Ammon's horn (tissue), 1 donor: ENCODE measurements at regions not wholly inside any gene's neighbourhood (a gene's known extent, or its start where the extent isn't known, plus 50 kb on each side); places are given as distances from the start of the nearest gene placed in this dataset.
"Not testable (repeated sequence)": the region's sequence is repeated elsewhere in the genome, so short reads cannot be mapped to it uniquely, and the experiment has no call there.

Experiments used
- DNase-seq: peaks from one replicate; pipeline ENCODE4 v3.0.0-alpha.2; 2016; ENCODE audit warnings: low spot score

DNA sequence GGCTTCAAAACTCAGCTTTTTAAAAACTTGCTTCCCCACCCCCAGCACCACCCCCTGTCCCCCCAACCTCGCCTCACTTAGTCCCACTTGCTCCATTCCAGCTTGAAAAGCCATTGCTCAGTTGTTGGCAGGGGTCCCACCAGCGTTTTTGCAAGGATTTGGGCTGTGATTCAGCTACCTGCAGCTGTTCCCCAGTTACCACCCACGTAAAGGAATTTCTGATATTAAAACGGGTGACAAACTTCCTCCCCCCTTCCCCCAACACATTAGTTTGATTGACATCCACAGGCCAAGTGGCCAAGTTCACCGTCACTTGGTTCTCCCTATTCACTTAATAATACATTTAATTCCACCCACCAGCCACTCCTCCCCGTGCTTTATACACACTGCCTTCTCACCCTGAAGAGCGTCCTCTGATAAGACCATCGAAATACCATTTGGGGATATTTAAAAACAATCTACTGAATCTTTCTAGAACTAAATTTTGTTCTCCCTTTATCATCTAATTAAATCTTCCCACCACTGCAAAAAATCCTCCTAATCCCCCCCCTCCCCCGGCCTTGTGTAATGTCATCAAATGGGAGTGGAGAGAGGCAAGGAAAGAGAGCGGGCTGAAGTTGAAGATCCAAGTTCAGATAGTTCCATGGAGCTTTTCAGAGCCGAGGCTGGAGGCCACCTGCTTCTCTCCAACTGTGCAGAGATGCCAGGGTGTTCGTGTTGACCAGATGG is 55.1 kb downstream of the SOX9 start:
- DNase-seq = no peak

DNA sequence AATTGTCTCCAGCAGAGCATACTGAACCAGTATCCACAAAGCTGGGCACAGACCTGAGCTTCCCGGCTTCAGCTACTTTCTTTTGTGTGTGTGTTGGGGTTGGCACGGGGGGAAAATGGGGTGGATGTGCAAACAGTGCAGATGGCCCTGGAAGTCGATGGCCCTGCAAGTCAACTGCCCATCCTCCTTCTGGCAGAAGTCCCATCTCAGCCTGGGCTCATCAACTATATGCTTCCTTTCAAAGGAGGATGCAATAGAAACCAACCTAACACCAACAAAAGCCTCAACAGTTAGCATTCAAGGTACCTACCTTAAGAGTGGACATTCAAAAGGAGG is 55.7 kb downstream of the SOX9 start:
- no peak for DNase-seq

DNA sequence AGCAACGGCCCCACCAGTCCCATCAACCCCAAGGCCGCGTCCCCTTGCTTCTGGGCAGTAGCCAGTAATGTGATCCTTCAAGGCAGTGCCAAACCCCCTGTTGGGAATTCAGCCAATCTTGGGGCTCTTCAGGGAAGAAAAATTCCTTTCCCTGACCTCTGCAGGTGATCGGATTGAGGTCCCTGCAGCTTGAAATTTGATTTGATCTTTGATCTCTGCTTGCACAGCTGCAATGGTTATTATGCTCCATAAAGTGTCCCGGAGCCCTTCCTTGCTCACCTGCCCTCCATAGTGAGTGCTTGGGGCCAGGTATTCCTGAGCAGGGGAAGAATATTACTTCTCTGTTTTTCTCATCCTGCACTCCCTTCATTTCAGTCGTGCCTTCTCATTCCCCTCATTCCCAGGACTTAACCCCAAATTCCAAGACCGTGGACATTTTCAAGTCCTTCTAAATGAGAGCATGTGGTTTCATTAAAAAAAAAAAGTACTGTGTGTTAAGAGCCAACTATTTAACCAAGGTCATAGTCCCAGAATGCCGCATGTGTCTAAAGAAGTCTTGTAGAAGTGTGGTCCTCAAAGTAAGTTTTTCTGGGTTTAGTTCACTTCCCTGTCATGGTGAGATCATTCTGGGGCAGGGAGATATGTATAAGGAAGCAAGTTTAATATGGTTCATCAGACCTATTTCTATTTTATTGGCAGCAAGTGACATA is 56.3 kb downstream of the SOX9 start:
- DNase-seq = no peak

DNA sequence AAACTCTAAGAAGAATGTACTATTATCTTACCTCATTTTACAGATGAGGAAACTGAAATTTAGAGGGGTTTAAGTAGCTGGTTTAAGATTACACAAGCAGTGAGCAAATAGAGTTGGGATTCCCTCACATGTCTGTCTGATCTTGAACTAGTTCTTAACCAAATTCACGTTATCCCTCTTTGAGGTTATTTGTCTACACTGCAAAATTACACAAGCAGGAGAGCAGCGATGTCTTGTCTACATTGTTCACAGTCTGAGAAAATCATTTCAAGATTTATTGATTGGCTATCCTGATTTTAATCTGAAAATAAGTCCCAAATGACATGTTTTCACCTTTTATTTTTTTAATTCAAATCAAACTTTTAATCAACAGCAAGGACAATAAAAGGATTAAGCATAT is 56.9 kb downstream of the SOX9 start:
- no peak for DNase-seq

DNA sequence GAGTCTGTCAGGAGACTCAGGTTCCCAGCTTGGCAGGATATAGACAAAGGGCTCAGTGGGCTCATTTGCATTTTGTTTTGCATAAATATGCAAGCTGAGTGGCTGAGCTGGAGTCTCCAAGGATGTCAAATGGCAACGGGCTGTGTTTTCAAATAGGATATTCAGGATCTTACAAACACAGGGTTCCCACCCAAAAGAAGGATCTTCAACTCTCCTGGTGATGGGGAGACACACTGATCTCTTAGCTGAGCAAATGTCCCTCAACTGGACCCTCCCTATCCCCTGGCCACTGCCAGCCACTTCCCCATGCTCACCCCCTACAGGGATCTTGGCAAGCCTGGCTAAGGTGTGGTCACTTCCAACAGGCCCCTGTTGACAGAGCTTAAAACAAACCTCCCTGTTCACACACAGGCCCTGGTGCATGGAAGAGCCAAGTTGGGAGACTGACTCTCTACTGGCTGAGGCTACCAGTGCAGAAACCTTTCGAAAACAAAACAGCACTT is 61.6 kb downstream of the SOX9 start:
- peak; percentile 61 for DNase-seq

DNA sequence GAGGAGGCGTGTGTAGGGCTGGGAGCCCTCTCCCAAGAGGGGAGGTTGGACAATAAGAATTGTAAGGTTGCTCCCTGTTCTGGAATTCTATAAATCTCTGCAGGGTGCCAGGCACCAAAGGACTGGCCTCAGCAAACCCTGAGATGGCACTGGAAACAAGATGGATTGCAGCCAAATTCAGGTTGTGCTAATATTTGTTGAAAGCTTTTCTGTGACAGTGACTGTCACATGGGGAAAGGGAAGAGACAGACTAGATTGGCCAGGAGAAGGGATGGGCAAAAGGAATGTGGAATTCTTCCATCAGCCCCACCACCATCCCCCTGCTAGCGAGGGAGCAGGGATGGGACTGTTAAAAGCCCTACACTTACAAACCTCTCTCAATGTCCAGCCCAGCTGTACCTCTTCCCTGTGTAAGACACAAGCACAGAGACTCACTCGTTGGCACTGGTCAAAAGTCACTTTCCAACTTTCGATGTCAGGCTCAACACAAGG is 62.4 kb downstream of the SOX9 start:
- DNase-seq = no peak

DNA sequence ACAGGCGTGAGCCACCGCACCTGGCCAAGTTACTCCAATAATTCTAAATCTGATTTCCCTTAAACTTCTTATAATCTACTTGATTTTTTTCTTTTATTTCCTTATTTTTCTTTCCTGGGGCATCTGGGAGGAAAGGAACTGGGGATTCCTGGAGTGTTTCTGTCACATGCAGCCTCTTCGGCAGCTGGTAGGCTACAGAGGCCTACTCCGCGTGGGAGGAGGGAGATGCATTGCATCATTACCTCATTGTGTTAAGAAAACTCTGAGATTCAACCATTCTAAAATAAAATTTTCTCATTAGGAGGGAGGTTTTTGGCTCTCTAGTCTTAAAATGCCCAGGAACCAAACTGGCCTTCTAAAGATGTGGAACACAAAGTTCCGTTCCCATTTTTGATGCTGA is 64.0 kb downstream of the SOX9 start:
- DNase-seq = no peak

DNA sequence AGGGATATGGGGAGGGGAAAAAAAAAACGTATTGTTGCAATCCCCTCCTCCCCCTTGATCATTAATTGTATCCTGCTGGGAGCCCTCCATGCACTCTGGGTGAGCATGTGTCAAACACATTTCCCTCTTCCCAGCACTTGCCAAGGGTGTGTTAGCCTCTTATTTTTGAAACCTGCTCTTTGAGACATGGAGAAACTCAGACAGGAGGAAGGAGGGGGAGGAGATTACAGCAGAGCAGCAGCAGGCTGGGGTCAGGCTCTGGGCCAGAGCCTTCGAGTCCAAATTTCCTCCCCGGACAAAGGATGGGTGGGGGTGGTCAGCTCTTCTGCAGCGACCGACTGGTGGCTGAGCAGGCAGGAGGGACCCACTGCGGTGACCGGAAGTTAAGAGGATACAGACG is 64.7 kb downstream of the SOX9 start:
- no peak for DNase-seq

DNA sequence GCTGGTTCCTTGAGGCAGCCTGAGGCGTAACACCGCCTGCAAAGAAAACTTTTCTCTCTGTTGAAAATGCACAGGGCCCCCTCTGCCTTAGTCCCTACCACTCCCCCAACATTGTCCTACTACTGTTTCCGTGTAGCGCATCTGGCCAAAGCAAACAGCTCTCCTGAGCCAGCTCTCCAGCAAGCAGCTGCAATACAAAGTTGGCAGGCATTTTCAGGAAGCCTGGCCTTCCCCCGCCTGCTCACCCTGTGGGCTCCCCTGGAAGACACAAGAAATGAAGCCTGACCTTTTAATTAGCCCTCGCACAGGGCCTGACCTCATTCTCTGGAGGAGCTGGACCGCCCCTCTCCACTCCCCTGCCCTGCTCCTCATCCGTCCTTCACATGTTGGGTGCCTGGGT is 66.7 kb downstream of the SOX9 start:
- no peak for DNase-seq

DNA sequence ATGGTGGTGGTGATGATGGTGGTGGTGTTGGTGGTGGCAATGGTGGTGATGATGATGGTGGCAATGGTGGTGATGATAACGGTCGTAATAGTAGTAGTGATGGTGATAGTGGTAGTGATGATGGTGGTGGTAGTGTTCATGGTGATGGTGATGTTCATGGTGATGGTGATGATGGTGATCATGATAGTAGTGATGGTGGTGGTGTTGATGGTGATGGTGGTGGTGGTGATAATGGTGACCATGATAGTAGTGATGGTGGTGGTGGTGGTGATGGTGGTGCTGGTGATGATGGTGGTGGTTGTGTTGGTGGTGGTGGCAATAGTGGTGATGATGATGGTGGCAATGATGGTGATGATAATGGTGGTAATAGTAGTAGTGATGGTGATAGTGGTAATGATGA is 68.0 kb downstream of the SOX9 start:
- DNase-seq = no peak

DNA sequence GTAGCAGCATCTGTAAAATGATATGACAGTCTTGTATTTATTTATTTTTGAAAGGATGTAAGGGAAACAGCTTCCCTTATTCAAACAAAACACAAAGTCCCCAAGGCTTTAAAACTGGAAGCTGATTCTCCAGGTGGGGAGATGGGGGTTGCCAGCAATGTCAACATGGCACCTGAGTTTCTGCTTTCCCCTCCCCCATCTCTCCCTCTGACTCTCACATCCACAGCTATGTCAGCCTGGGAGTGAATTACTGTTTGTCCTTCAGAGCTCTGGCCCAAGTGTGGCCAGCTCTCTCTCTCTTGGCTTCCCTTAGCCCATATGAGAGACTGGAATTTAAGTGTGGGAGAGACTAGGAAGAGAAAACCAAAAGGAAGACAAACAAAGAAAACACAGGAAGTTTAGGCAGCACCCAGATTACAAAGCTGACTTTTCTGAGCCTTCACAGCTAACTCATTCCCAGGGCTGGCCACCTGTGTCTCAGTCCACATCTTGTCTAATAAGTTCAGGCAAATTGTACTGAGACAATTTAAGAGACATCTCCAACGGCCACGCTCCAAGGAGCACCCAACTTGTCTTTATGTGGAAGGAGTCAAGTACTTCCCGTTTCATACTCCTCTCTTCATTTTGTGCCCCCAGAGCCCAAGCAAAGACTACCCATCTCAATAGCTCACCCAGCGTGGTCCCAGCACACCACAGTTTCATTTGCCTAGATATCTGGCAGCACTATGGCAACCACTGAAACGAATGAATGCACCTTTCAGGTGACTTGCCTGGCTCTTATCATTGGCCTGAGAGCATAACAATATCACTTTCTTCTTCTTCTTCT is 69.2 kb downstream of the SOX9 start:
- no peak for DNase-seq

DNA sequence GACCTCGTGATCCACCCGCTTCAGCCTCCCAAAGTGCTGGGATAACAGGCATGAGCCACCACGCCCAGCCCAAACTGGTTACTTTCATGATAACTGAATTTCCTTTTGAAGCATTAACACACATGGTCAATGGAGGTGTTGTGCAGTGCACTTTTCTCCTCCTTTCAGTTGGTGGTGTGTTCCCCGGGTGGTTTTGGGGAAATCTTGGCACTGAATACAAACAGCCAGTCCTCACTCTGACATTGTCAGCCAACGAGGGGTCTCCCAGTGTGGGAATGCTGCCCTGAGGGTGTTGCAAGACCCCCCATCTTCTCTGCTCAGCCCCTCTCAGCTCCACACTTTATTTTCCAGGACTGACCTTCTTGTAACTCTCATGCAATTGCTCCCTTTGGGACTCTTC is 70.5 kb downstream of the SOX9 start:
- no peak for DNase-seq

DNA sequence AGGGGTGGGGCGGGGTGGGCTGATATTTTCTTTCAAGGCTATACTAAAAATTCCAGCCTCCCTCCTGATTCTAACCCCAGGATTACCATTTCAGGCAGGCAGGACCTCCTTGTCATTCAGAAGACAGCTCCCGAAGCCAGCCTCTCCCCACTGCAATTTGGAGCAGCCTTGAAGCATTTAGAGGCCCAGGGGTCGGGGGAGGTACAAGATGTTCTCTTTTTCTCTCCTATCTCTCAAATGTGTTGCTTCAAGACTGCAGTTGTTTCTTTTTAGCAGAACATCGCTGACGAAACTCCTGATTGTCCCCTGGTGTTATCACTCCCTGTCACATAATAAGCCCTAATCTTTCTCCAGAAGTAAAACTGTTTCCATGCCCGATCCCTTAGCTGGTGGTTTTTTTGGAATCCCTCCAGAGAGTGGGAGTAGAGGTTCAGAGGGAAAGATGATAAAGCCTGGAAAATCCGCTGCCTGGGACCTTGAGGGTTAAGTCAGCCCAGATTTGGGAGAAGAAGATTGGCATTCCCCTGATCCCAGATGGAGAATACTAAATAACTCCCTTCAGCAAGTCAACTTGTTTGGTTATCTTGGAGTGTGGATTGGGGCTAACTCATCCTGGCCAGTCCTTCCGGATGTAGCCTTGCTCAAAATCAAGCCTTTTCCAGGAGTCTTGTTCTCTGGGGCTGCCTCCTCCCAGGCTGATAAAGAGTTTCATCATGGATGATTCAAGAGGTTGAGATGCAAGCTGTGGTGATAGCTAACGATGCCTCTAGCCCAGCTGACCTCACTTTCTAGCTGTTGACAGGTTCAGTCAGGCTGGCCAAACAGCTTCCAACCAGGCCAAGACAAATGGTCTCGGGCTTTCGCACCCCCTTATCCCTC is 71.3 kb downstream of the SOX9 start:
- DNase-seq = no peak

DNA sequence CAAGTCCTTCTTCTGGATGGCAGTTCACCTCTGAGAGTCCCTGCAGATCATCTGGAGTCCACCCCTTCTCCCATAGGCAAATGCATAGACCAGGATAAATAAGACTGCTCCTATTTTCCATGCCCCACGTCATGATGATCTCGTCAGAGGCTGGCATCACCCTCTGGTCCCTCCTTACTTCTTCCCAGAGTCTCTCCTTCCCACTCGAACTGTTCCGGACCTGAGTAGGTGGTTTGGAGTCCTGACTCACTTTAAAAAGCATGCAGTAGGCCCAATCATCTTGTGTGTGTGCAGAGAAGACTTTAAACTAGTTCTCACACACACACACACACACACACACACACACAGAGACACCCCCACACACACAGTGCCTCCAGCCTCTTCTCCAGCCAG is 72.0 kb downstream of the SOX9 start:
- DNase-seq = no peak

DNA sequence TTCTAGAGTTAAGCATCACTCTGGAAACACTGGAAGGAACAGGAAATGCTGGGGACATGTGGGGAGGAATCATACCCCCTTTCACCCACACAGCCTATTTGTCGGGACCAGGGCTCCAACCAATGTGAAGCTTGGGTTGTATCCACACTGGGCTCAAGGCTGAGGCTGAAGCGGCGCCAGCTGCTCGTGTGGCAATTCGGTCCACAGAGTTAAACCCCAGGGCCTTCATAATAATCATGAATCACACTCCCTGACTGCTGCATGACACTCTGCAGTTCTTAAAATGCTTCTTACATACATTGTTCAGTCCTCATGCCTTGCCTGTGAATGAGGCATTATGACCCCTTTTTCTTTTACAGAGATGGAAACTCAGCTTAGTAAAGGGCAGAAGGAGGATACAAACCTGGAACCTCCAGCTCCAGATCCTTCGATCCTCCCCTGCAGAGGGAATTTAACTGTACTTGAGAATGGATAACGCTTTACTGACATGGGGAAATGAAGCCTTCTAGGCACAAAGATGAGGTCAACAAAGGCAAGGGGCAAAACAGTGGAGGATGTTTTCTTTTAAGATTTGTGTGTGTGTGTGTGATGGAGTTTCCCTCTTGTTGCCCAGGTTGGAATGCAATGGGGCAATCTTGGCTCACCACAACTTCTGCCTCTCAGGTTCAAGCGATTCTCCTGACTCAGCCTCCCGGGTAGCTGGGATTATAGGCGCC is 72.7 kb downstream of the SOX9 start:
- no peak for DNase-seq

DNA sequence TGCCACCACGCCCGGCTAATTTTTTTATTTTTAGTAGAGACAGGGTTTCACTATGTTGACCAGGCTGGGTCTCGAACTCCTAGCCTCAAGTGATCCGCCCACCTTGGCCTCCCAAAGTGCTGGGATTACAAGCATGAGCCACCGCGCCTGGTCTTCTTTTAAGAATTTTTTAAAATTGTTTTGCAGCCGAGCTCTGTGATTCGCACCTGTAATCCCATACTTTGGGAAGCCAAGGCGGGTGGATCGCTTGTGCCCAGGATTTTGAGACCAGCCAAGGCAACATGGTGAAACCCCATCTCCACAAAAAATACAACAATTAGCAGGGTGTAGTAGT is 73.3 kb downstream of the SOX9 start:
- DNase-seq = not testable (repeated sequence)

DNA sequence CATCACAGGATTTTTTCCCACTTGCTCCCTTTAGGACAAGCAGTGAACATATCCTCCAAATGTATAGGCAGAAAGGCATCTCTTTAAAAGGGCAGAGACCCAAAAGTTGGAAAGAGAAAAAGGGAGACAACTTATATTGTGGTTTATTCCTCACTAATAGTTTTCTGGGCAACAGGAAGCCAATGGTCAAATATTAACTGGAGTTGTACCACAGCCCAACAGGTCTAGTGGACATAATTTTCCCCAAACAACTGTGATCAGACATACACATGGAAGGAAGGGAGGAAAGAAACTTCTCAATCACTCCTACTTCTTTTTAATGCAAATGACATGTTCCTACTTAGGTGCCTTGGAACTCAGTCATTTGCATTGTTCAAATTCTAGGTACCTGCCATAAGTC is 78.4 kb downstream of the SOX9 start:
- no peak for DNase-seq

DNA sequence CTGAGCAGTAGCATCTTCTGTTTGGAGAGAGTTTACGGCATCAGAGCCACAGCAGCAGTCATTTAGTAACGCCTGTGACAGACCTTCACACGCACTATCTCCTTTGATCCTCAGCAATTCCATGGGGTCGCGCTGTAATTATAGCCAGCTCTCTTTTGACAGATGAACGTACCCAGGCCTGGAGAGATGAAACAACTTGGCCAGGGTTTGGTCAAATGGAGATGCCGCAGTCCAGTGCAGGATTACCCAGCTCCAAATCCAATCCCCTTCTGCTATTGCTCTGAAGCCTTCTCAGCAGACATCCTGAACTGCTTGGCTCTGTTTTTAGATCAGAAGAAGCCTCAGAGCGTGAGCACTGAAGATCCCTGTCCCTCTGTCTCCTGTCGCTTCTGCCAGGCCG is 83.9 kb downstream of the SOX9 start:
- no peak for DNase-seq

DNA sequence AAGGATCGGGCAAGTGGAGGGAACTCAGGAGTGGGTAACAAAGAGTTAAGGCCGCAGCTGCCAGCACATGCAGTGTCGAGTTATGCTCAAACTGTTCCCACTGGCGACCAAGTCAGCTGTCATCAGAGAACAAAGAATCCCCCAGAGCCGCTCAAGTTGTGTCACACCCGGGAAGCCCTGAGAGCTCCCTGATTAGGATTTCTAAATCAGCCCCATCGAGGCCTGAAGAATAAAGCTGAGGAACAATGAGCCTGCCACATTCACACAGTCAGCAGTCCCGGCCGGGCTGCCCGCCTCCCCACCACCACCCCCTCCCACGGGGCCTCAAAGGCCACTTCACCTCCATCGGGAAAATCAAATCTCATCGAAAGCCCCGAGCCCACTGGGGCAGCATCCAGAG is 84.5 kb downstream of the SOX9 start:
- peak; percentile 59 for DNase-seq

DNA sequence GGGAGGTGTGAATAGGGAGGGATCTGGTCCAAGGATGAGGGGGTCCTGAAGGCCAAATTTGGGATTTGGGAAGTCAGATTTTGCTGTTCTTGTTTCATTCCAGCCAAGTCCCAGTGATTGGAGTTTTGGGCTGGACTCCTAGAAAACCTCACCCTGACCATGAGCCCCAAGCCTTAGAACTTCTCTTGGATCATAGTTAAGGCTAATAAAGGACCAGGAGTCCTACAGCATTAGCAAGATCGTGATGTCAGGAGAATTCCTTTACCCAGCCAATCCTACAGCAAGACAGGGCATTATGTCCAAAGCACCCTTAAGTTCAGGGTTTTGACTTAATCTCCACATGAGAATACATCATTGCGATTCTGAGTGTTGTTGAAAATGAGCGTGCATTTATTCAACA is 85.0 kb downstream of the SOX9 start:
- DNase-seq = no peak

DNA sequence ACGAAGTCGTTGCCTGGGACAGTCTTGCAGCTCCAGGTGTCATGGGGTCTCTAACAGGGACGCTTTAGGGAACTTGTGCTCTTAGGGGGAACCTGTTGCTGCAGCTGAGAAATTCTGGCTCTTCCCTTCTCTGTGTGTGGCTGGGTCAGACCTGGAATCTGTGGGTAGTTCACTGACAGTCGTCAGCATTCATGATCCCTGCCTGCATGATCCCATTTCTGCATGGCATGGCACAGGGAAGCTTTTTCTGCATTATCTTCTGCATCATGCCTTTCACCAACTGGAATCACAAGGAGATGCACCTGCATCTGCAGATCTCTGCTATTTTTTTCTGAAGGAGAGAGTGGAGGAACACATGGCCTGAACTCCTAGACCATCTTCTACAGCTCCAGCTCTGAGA is 85.6 kb downstream of the SOX9 start:
- no peak for DNase-seq
